ENCODE measurements at regions not wholly inside any gene's neighbourhood (a gene's known extent, or its start where the extent isn't known, plus 50 kb on each side); places are given as distances from the start of the nearest gene placed in this dataset.

GRCh38 chr16:25613931-25614330 is 77.8 kb upstream of the HS3ST4 start (continued):
- TF ChIP-seq MXD4 (CRISPR knock-in tag; IDR thresholded peaks at IDR 0.05; ENCODE audit: borderline replicate concordance) (no peak), FOXK1 (CRISPR knock-in tag; IDR thresholded peaks at IDR 0.05) (no peak), ZNF396 (CRISPR knock-in tag; IDR thresholded peaks at IDR 0.05; ENCODE audit: borderline replicate concordance) (no peak), SMAD4 (CRISPR knock-in tag; IDR thresholded peaks at IDR 0.05) (no peak)

GRCh38 chr16:25608002-25608401 is 83.8 kb upstream of the HS3ST4 start:
- POLR2A ChIA-PET = no interaction called here
- Mint-ChIP-seq H3K36me3 (0 out of 2 replicates have a peak, but pooled peaks cover 2% of the 10 kb centered on the region), H3K9me3 (no peaks in the 10 kb centered on the region), H3K4me3 (no peak overlapping the region), H3K4me1 (peaks cover 58% of the 10 kb centered on the region), H3K27ac (no peak overlapping the region; the same call in 1 of the 2 replicates), H3K27me3 (ENCODE audit: low read depth) (peaks cover 6% of the 10 kb centered on the region)
- TF ChIP-seq ZNF263 (CRISPR knock-in tag; IDR thresholded peaks at IDR 0.05; ENCODE audit: low read depth) (no peak), FOXP4 (CRISPR knock-in tag; IDR thresholded peaks at IDR 0.05) (peak; percentile 15; the same call in 1 of the 2 replicates)
- ATAC-seq (peak; percentile 38; the same call in 1 of the 2 replicates), DNase-seq (ENCODE audit: low spot score) (no peak)
- CTCF ChIA-PET = no interaction called here

GRCh38 chr16:25606069-25606468 is 85.7 kb upstream of the HS3ST4 start:
- Mint-ChIP-seq H3K9me3 (peaks cover 13% of the 10 kb centered on the region), H3K27ac (peak overlapping the region; percentile 55), H3K36me3 (peaks cover 12% of the 10 kb centered on the region), H3K27me3 (ENCODE audit: low read depth) (peaks cover 8% of the 10 kb centered on the region), H3K4me1 (peaks cover 54% of the 10 kb centered on the region), H3K4me3 (peak overlapping the region; percentile 16; the same call in 1 of the 2 replicates)
- DNase-seq (ENCODE audit: low spot score) (no peak), ATAC-seq (no peak; the same call in 1 of the 2 replicates)
- ChIA-PET CTCF (interaction anchor here (0.6 to 1.5 kb wide), 2 partner anchors 177 to 1504 kb away, joined by 3 read pairs; no protein-coding TSS in a partner anchor), POLR2A (no interaction called here)
- TF ChIP-seq PREB (CRISPR knock-in tag; IDR thresholded peaks at IDR 0.05; ENCODE audit: borderline replicate concordance) (no peak), USF2 (CRISPR knock-in tag; IDR thresholded peaks at IDR 0.05) (peak; percentile 57), FOXP1 (CRISPR knock-in tag; IDR thresholded peaks at IDR 0.05; ENCODE audit: borderline replicate concordance) (no peak), USF1 (CRISPR knock-in tag; IDR thresholded peaks at IDR 0.05) (peak; percentile 41; the same call in 1 of the 2 replicates)

- DNase-seq (ENCODE audit: low spot score) (no peak), ATAC-seq (peak; percentile 28)
- Mint-ChIP-seq H3K27me3 (ENCODE audit: low read depth) (peaks cover 8% of the 10 kb centered on the region), H3K27ac (peak overlapping the region; percentile 55), H3K9me3 (peaks cover 15% of the 10 kb centered on the region), H3K36me3 (peaks cover 13% of the 10 kb centered on the region), H3K4me1 (peaks cover 47% of the 10 kb centered on the region), H3K4me3 (peak overlapping the region; percentile 16; the same call in 1 of the 2 replicates)
- POLR2A ChIA-PET = no interaction called here
- no peak for TF ChIP-seq ZNF416 (CRISPR knock-in tag; IDR thresholded peaks at IDR 0.05)
- no peak for TF ChIP-seq RORB (CRISPR knock-in tag; IDR thresholded peaks at IDR 0.05)
- TF ChIP-seq KAT7 (CRISPR knock-in tag; IDR thresholded peaks at IDR 0.05; ENCODE audit: borderline replicate concordance) = no peak
- TF ChIP-seq TEAD4 (CRISPR knock-in tag; IDR thresholded peaks at IDR 0.05) = no peak
- no peak for TF ChIP-seq NFYB (CRISPR knock-in tag; conservative IDR thresholded peaks at IDR 0.05; ENCODE audit: low read depth)
- TF ChIP-seq MAX (CRISPR knock-in tag; IDR thresholded peaks at IDR 0.05) = no peak
- TF ChIP-seq IRF1 (CRISPR knock-in tag; IDR thresholded peaks at IDR 0.05) = no peak
- CTCF ChIA-PET = no interaction called here
These were observed 86.4 kb upstream of the HS3ST4 start for GRCh38 chr16:25605381-25605780.

All from WTC11 (cell line).